GM19351 (cell line): ENCODE measurements at regions not wholly inside any gene's neighbourhood (a gene's known extent, or its start where the extent isn't known, plus 50 kb on each side); places are given as distances from the start of the nearest gene placed in this dataset.

Source experiments
- ATAC-seq: cut with Tn5 transposase; IDR thresholded peaks from one replicate; pipeline ENCODE4 v1.9.1; 2021; ENCODE audit warnings: mild to moderate bottlenecking, moderate library complexity; ENCODE audit not compliant: unreplicated experiment

DNA sequence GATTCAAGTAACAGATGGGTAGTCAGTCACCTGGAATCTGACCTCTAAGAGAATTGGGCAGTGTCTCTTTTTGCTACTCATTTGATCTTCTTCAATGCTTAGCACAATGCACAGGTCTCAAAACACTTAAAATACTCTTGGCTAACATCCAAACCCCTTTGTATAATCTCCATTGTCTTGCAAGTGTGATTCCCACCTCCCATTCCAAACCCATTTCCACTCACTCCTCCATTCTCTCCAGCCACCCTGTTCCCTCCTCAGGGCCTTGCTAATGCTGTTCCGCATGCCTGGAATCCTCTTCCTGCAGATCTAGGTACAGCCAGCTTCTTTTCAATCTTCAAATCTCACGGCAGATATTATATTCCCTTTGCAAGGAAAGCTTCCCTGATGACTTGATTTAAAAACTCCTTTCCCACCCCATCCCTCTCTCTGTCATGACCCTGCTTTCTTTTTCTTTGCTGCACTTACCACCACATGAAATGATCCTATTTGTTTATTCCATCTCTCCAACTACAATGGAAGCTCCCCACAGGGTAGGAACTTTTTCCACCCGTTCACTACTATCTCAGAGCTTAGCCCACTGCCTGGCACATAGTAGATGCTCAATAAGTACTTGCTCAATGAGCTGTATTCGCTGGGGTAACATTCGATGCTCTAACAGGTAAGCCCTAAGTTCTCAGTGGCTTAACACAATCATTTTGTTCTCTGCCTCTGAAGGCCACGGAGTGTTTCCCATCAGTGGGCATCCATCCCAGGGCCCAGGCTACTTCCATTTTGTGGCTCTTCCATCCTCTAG is 121.7 kb downstream of the MN1 start:
- ATAC-seq = no peak

DNA sequence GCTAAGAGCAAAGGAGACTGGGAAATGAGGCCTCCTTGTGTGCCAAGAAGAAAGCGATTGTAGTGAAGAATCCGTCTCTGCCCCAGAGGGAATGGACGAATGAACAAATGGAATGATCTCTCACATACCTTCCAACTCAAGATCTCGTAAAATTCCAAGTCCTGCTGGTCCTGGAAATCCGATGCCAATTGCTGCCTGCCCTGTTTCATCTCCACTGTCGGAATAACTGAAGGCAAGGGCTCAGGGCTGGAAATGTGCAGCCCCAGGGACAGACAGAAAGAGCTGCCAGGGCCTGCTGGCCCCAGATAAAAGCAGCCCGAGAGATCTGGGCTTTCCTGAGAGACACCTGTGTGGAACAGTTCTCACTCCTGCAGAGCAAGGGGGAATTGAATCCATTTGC is 120.9 kb downstream of the MN1 start:
- ATAC-seq = no peak

DNA sequence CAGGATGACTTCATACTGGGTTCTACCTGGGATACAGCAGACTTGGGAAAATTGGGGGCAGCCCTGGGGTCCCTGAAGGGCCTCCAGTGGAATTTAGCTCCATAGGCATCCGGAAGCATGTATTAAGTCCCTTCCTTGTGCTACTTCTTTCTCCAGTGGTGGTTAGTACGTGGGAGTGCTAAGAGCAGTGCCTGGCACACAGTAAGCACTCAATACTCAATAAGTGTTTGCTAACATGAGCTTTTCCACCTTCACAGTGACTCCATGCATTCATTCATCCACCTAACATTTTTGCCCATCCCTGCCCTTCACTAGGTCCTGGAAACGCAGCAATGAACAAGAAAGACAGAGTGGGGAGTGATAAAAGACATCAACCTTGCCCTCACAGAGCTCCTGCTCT is 120.5 kb downstream of the MN1 start:
- ATAC-seq = no peak

DNA sequence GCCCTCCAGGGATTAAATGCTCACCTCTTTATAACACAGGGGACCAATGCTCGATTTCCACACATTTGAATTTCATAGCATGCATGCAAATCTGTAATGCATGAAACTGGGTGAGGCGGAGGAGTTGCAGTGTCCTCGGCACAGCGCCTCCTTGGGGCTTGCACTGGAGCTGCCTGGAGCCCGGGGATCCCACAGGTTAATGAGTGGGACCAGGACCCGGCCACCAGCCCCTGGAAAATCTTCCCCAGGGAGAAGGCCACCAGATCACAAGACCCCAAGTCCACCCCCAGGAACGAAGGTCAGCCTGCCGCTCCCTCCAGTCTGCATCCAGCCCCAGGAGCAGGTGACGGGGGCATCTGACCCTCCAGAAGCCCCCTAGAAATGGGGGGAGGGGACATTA is 119.1 kb downstream of the MN1 start:
- no peak for ATAC-seq

DNA sequence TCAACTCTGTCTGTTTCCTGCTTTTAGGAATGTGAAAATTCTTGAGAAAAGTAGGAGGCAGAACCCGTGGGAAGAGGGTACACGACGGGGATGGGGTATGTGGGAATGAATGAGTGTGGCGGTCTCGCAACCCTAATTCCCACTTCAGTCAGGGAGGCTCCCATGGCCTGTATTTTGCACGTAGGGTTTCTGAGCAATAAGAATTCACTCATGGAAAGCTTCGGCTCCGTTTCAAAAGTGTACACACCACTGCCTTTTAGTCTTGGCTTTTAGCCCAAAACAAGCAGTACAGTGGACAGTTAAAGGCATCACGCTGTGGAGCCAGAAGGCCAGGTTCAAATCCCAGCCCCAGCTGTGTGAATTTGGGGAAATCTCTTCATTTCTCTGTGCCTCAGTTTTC is 116.7 kb downstream of the MN1 start:
- ATAC-seq = no peak

DNA sequence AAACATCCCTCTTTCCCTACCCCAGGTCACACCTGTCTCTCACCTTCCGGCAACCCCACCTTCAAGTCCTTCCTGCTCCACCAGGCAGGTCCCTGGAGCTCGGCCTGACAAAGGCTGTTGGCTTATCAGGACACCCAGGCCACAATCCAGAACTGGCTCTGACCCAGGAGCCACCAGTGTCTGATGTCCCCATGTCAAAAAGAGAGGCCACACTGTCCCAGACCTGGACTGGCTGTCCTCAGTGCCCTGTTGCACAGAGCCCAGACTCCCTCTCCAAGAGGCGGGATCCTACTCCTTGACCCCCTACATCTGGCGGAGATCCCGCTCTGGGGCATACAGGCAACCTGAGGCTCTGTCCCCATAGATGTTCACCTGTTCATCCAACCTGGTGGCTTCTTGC is 116.0 kb downstream of the MN1 start:
- ATAC-seq = no peak

DNA sequence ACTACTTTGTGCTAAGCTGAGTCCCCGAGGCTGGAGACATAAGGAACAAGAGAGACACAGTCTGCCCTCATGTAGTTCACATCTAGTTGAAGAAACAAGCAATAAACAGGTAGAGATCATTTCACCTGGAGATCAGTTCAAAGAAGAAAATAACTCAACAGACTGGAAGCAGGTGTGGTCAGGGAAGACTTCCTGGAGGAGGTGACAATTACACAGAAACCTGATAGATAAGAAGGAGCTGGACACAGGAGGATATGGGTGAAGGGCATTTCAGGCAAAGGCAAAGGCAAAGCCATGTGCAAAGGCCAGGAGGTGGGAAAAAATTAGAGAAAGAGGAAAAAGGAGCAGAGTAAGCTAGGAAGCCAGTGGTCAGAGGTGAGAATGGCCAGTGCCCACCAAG is 115.6 kb downstream of the MN1 start:
- ATAC-seq = no peak

DNA sequence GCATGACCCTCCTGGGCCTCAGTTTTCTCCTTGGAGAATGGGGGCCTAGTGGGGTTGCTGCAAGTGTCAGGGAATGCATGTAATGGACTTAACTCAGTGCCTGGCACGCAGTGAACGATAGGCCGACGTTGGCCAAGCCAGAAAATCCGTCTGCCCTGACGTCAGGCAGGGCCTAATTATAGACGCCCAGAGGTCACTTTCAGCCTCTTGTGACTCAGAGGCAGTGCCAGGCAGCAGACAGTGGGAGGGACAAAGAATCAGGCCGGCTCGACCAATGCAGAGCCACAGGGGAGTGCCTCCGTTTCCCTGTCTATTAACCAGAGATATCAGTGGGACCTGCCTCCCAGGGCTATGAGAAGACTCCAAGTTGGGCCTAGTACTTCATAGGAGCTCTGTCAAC is 115.0 kb downstream of the MN1 start:
- no peak for ATAC-seq

DNA sequence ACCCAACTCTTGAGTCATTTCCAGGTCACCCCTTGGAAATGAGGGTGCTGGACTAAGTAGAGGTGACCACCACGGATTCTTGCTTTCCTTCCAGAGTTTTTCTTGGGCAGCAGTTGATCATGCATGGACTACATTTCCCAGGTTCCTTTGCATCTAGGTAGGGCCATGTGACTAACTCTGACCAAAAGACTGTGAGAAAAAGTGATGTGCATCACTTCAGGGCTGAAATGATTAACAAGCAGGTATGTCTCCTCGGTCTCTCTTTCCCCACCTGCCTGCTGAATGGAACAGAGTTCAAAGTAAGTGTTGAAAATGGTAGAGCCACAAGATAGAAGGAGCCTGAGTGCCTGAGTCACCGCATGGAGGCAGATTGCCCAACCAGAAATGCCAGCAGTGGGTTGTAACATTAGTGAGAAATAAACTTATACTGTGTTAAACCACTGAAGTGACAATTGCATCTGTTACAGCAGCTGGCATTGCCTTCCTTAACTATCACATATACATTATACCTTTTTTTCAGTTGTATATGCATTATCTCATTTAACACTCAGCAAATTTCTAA is 113.5 kb downstream of the MN1 start:
- no peak for ATAC-seq

DNA sequence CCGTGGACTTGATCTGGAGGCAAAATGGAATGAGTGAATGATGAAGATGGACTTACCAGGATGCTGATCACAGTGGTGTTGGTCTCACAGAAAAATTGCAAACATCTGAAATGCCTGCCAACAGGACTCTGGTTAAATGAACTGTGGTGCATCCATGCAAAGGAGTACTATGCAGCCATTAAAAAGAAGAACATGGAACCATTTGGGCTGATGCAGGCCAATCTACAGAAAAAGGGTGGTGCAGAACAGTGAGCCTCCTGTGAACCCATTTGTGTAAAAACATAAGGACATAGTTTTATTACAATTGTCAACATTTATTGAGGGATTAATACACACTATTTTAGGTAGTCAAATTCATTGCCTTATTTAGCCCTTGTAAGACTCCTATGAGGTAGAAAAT is 111.9 kb downstream of the MN1 start:
- no peak for ATAC-seq

DNA sequence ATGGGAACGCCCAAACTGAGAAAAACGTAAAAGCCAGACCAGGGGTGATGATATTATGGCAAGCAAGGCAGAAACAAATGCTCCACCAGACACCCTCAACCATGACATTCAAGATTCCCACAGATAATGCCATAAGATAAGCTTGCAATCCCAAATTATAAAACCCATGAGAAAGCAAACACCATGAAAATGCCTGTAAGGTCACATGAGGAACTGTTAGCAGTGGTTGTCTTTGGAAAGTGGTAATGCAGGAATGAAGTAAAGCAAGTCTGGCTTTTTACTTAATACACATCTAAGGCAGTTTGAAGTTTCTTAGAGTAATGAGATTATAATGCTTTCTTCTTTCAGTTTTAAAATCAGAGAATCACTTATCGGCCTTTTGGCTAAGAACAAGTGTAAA is 111.0 kb downstream of the MN1 start:
- ATAC-seq = no peak

DNA sequence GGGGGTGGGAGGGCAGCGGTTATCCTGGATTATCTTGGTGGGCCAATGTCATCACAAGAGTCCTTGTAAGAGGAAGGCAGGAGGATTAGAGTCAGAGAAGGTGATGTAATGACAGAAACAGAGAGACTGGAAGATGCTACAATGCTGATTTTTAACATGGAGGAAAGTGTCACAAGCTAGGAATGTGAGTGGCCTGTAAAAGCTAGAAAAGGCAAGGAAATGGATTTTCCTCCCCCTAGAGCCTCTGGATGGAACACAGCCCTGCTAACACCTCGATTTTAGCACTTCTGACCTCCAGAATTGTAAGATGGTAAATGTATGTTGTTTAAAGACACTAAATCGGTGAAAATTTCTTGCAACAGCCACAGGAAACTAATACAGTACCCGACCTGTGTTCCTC is 109.3 kb downstream of the MN1 start:
- ATAC-seq = no peak

DNA sequence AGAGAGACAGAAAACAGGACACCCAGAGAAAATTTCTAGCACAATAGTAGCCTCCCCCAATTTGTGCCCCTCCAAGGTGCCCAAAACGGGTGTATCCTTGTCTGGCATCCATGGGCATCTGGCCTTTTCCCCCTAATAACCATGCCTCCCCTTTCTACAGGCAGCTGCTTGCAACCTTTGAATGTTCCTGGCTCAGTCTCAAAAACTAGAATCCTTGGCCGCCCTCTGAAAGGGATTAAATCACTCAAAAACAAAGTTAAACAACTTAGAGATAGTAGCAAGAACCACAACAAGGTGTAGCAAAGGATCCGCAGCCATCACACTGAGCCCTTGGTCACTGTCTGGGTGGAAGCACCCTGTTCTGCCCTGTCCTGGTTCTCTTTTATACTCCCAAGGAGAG is 105.6 kb downstream of the MN1 start:
- no peak for ATAC-seq

DNA sequence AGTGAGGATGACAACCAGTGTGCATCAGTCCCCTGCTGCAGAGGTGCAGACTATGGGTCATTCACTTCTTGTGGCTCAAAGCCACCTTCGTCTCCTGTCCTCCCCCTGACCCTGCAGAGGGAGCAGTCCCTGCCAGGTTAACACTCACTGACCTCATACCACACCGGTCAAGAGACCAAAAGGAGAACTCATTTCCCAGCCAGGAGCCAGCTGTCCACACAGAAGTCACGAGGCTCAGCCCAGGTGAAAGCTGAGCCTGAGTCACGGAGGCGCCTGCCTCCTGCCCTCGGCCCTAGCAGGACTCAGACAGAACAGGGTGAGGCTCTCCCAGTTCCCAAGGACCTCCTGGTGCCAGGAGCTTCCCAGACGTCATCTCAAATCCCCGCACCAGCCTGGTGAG is 103.7 kb downstream of the MN1 start:
- no peak for ATAC-seq
